HG03095 (cell line): ENCODE measurements at regions not wholly inside any gene's neighbourhood (a gene's known extent, or its start where the extent isn't known, plus 50 kb on each side); places are given as distances from the start of the nearest gene placed in this dataset.
"Not testable (repeated sequence)": the region's sequence is repeated elsewhere in the genome, so short reads cannot be mapped to it uniquely, and the experiment has no call there.

Experiments
- ATAC-seq: cut with Tn5 transposase; IDR thresholded peaks from one replicate; pipeline ENCODE4 v1.9.1; 2021; ENCODE audit warnings: moderate library complexity; ENCODE audit not compliant: unreplicated experiment

- no peak for ATAC-seq
These were observed 480.8 kb upstream of the KLHL29 start for GRCh38 chr2:22904126-22904684.

GRCh38 chr2:22907330-22907729, 477.6 kb upstream of the KLHL29 start:
- ATAC-seq = no peak

GRCh38 chr2:22912398-22912797, 472.6 kb upstream of the KLHL29 start:
- no peak for ATAC-seq

- ATAC-seq = no peak
These were observed 455.0 kb upstream of the KLHL29 start for GRCh38 chr2:22929998-22930397.

- ATAC-seq = no peak
These were observed 454.2 kb upstream of the KLHL29 start for GRCh38 chr2:22930781-22931180.

GRCh38 chr2:22932288-22932687, 452.7 kb upstream of the KLHL29 start:
- ATAC-seq = no peak

GRCh38 chr2:22934747-22935146, 450.2 kb upstream of the KLHL29 start:
- ATAC-seq = no peak

GRCh38 chr2:22942441-22942840, 442.5 kb upstream of the KLHL29 start:
- no peak for ATAC-seq

- no peak for ATAC-seq
These were observed 440.8 kb upstream of the KLHL29 start for GRCh38 chr2:22944143-22944542.

- no peak for ATAC-seq
These were observed 438.4 kb upstream of the KLHL29 start for GRCh38 chr2:22946553-22946952.

GRCh38 chr2:22947741-22948140, 437.2 kb upstream of the KLHL29 start:
- no peak for ATAC-seq

- ATAC-seq = no peak
These were observed 434.5 kb upstream of the KLHL29 start for GRCh38 chr2:22950431-22950830.

GRCh38 chr2:22952656-22953225, 432.2 kb upstream of the KLHL29 start:
- ATAC-seq = no peak

GRCh38 chr2:22957446-22957845, 427.5 kb upstream of the KLHL29 start:
- ATAC-seq = no peak

- no peak for ATAC-seq
These were observed 426.7 kb upstream of the KLHL29 start for GRCh38 chr2:22958308-22958707.

GRCh38 chr2:22967756-22968155, 417.2 kb upstream of the KLHL29 start:
- ATAC-seq = no peak

GRCh38 chr2:22970284-22970975, 414.5 kb upstream of the KLHL29 start:
- no peak for ATAC-seq

- ATAC-seq = no peak
These were observed 414.0 kb upstream of the KLHL29 start for GRCh38 chr2:22970991-22971390.

- ATAC-seq = no peak
These were observed 403.2 kb upstream of the KLHL29 start for GRCh38 chr2:22981785-22982184.

- ATAC-seq = not testable (repeated sequence)
These were observed 400.8 kb upstream of the KLHL29 start for GRCh38 chr2:22984152-22984551.

GRCh38 chr2:22990246-22990645, 394.7 kb upstream of the KLHL29 start:
- ATAC-seq = no peak

- no peak for ATAC-seq
These were observed 393.1 kb upstream of the KLHL29 start for GRCh38 chr2:22991844-22992243.

GRCh38 chr2:22992441-22992840, 392.5 kb upstream of the KLHL29 start:
- ATAC-seq = no peak
